ENCODE measurements at regions not wholly inside any gene's neighbourhood (a gene's known extent, or its start where the extent isn't known, plus 50 kb on each side); places are given as distances from the start of the nearest gene placed in this dataset.
"Not testable (repeated sequence)": the region's sequence is repeated elsewhere in the genome, so short reads cannot be mapped to it uniquely, and the experiment has no call there.

DNA sequence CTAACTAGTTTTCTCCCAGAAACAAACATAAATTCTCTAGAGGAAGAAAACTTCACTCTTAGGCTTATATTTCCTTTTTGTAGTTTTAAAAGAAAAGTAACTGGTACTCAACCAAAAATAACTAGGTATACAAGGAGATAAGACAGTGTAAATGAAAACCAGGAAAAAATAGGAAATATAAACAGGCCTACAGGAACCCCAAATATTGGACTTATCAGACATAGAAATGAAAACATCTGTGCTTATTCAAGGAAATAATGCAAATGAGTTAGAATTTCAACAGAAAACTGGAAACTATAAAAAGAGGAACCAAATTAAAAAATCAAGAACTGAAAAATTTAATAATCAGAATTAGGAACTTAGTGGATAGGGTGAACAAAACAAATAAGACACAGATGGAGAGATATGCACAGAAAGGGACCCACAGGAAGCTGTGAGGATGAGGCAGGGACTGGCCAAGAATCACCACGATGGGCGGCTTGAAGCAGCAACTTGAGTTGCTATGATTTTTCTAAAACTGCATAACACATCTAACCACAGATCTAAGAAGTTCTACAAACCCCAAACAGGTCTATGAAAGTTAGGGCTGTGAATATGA is 67.5 kb upstream of the ACTRT2 start:
- DNase-seq: no peak

DNA sequence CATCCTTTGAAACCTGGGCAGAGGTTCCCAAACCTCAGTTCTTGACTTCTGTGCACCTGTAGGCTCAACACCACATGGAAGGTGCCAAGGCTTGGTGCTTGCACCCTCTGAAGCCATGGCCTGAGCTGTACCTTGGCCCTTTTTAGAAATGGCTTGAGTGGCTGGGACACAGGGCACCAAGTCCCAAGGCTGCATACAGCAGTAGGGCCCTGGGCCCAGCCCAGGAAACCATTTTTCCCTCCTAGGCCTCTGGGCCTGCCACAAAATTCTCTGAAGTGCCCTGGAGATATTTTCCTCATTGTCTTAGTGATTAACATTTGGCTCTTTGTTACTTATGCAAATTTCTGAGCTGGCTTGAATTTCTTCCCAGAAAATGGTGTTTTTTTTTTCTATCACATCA is 65.6 kb upstream of the ACTRT2 start:
- no peak for DNase-seq

DNA sequence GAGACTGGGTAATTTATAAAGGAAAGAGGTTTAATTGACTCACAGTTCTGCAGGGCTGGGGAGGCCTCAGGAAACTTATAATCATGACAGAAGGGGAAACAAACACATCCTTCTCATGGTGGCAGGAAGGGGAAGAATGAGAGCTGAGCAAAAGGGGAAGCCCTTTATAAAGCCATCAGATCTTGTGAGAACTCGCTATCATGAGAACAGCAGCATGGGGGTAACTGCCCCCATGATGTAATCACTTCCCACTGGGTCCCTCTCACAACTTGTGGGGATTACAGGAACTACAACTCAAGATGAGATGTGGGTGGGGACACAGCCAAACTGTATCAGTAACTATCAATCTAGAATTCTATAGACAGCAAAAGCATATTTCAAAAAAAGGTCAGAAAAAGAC is 64.7 kb upstream of the ACTRT2 start:
- no peak for DNase-seq

DNA sequence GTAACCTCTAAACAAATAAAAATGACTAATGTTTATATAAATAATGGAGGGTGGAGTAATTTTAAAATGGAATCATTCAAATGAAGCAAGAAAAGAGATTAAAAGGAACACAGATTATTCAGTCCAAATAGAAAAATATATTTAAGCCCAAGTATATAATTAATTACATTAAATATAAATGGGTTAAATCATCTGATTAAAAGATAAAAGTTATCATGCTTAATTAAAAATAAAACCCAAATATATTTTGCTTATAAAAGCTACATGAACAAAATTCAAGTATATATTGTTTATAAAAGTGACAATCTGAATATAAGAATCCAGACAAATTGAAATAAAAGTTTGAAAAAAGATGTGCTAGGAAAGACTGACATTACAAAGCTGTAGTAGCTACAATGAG is 63.9 kb upstream of the ACTRT2 start:
- DNase-seq: no peak

DNA sequence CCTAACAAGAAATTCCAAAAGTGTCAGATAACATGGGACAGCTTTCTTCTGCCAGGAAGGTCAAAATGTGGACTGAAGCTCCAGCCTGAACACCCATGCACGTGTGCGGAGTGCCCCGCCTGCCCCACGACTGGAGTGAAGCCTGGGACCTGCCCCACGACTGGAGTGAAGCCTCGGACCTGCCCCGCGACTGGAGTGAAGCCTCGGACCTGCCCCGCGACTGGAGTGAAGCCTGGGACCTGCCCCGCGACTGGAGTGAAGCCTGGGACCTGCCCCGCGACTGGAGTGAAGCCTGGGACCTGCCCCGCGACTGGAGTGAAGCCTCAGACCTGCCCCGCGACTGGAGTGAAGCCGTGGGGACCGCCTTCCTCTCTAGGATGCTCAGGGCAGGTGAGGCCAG is 61.4 kb upstream of the ACTRT2 start:
- DNase-seq: not testable (repeated sequence)

DNA sequence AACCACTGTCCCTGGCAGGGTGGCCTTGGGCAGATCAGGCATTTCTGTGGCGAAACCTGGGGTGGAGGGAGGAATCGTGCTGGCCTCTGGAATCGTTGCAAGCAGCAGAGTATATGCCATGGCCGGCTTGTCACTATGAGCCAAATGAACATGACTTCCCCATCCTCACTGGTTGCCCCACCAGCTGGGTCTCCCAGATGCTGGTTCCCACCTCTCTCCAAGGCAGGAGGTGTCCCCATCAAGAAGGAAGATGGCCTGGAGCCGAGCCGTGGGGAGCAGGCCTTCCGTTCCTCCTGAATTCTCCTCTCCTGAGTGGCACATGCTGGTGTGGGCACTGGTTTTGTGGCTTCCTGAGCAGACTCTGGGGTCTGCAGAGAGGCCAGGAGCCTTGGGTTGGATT is 60.2 kb upstream of the ACTRT2 start:
- DNase-seq: no peak

DNA sequence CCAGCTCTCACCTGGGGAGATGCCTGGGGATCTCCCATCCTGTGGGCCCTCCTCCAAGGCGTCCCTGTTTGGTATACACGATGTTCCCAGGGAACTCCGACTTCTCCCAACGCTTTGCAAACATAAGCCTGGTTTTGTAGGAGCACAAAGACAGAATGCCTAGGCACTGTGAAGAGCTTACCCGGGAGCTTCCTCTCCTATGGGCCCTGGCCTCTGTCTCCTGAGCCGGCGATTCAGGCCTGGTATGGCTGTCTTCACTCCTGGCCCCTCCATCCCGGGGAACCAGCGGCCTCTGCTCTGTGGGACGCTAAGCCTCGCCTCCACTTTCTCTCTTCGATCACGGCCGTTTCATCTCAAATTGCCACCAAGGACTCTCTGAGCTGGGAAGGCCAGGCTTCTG is 59.6 kb upstream of the ACTRT2 start:
- DNase-seq: no peak

DNA sequence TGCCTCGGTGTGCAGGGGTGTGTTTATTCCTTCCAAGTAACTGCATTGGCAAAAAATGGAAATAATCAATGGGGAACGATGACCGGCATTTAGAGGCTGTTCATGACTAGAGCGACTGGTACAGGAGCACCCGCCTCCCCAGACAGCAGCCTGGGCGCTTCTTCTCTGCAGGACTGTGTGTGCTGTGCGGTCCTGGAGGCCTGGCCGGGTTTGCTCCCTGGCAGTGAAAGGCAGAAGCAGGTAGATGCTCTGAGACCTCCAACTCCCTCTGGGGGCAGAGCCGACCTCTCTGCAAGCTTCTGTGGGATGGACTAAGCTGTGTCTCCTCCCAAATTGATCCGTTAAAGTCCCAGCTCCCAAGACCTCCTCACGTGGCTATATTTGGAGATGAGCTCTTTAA is 59.2 kb upstream of the ACTRT2 start:
- no peak for DNase-seq

DNA sequence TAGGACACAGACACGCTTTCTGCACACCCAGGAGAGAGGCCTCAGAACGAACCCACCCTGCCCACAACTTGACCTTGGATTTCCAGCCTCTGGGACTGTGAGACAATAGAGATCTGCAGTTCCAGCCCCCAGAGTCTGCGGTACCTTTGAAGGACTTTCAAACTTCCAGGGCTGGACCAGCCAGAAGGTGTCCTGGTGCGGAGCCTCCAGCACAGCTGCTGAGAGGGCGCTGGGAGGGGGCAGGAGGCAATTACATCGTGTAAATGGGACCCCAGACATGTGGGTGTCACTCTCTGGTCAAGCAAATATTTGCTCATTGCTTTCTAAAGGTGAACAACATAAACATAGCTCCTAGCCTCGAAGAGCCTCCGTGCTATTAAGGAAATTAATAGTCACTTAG is 58.7 kb upstream of the ACTRT2 start:
- no peak for DNase-seq

DNA sequence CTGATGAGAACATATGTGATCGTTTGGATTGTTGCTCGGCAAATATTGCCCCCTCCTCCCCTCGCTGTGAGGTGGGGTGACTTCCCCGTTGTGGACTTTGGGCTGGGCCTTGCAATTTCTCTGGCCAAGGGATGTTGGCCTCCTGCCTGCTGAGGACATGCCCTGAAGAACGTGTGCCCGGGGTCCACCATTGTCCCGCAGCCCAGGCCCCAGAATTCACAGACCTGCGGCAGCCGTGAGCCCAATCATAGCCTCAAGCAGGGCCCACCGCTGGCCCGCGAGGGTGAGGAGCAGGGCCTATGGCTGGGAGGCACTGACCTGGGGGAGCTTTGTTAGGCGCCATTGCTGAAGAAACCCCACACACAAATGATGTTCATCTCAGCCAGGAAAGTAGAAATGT is 58.3 kb upstream of the ACTRT2 start:
- DNase-seq: no peak

DNA sequence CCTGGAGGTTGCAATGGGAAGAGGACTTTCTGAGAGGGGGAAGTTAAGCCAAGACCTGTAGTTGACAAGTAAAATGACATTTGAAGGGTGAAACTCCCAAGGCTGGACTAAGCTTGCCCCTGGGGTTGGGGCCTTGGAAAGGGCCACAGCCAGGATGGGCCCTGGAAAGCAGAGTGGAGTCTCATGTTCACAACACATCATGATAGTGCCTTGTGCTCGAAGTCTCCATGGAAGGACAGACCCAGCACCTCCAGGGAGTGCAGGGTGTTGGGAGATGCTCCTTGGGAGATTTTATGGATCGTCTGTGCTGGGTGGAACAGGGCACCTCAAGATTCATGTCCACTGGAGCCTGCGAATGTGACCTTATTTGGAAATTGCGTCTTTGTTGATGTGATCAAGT is 55.6 kb upstream of the ACTRT2 start:
- no peak for DNase-seq

DNA sequence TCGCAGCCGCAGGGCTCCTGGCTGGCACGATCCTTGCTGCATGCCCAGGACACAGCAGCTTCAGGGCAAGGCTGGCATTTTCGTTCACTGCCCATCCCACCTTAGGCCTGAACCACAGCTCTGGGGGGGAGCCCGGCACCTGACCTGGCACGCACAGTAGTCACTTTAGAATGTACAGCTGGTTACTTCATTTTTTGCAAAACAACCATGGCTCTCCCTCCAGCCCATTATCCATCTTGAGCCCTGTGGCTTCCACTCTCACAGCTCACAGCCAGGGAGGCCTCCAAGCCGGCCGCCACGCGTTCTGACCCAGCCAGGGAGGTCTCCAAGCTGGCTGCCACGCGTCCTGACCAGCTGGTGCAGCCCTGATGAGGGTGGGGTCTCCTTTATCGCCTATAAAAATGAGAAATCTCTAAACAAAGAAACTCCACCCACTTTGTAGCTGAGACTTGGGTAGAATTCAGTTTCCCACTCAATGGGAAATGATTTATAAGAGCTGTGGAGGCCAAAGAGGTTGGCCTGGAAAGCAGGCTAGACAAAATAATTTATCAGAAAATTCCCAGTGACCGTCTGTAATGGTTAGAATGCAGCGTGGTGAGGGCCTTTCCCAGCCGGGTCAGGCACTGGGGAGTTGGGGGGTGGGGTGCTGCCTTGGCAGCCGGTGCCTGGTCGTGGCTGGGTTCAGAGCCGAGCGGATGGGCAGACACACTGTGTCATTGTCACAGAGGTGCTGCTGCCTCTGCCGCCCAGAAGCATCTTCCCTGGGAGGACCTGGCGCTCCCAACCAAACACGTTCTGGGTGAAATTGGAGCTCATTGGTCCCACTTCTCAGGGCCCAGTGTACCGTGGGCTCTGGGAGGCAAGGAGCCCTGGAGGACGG is 54.6 kb upstream of the ACTRT2 start:
- DNase-seq: no peak

DNA sequence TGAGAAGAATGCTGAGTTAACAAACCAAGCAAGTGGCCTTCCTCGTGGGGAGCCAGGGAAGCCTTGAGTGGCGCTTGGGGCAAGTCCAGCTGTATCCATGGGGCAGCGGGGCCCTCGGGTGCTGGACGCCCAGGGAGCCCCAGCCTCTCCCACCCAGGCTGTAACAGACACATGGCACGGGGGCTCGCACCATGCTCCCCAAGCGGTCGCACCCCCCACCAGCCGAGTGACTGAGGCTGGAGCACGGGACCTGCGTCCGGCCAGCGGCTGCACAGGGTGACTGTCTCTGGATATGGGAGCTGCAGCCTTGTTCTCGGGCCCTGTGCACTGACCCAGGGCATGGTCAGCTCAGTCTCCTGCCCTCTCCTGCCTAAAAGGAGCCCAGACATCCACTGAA is 53.9 kb upstream of the ACTRT2 start:
- DNase-seq: no peak

DNA sequence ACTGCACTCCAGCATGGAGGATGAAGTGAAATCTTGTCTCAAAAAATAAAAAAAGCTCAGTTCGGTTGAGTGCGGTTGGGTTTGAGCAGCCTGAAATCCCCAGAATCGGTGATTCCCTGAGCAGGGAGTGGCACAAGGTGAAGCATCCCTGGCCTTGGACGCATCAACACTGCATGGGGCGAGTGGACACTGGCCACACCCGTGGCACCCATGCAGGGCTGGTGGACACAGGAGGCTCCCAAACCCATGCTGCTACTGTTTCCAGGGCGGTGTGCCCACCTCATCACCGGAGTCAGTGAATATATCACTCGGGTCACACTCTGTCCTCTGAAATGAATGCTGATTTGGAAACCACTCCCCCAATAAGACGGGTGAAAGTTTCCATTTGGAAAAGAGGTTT is 53.4 kb upstream of the ACTRT2 start:
- DNase-seq: no peak

DNA sequence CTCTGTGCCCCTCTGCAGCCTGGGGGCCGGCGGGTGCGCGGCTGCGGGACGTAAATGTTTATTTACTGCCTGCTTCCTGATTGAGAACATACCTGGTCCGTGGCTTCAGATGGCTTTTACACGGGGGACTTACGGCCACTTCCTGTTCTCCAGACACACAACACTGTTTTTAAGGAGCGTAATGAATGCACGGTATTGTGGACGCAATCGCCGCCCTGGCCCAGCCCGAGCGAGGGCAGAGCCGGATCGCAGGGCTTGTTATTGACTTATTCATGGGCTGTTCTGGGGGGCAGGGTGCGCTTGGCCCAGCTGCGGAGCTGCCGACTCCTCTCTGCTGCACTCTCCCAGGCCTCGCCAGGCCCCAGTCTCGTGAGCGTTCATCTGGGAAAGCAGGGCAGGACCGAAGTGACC is 52.8 kb upstream of the ACTRT2 start:
- DNase-seq: no peak

DNA sequence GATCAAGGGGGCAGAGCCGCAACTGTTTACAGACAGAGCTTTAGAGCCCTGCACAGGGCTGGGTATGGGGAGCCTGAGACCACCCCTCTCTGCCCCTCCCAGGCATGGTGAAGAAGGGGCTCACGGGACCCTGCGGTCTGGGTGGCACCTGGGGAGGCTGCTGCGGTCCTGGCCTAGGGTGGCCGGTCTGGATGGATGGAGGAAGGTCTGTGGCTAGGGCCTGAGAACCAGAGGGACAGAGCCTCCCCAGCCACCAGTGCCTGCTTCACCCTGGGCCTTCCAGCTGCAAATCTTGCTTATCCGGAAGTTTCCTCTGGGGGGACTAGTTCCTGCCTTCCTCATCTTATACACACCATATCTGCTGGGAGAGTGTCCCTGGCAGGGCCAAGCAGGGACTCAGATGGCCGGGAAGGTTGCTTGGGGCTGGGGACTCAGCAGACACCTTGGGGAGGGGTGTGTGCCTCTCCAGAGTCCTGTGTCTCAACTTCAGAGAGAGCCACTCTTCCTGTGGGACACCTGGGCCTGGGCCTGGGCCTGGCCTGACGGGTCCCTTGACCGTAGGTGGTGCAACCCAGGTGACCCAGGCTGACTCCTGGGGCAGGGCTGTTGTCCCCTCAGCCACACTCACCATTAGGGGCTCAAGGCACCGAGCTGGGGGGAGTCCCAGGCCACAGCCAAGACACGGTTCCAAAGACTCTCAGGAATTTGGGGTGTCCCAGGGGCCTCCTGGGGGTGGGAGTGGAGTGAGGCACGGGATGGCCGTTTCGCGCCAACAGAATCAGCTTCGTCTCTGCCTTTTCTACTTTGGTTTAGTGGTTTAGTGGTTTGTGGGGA is 52.0 kb upstream of the ACTRT2 start:
- DNase-seq: no peak

DNA sequence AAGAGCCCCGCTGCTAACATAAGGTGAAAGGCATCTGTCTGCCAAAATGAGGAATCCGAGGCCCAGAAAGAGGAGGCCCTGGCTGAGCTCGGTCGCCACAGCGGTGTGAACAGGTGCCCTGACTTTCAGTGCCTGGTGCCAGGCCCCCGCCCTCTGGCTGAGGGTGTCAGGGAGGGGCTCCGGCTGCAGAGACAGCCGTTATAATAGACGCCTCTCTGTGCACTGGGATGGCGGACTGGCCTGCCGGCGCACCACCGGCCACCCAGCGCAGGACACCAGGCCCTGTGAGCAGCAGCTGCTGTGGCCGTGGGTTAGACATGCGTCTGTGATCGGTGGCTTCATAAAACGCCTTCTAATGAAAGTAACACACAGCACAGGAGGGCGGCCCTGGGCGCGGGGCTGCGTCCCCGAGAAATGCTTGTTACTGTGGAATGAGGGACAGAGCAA is 51.4 kb upstream of the ACTRT2 start:
- no peak for DNase-seq

DNA sequence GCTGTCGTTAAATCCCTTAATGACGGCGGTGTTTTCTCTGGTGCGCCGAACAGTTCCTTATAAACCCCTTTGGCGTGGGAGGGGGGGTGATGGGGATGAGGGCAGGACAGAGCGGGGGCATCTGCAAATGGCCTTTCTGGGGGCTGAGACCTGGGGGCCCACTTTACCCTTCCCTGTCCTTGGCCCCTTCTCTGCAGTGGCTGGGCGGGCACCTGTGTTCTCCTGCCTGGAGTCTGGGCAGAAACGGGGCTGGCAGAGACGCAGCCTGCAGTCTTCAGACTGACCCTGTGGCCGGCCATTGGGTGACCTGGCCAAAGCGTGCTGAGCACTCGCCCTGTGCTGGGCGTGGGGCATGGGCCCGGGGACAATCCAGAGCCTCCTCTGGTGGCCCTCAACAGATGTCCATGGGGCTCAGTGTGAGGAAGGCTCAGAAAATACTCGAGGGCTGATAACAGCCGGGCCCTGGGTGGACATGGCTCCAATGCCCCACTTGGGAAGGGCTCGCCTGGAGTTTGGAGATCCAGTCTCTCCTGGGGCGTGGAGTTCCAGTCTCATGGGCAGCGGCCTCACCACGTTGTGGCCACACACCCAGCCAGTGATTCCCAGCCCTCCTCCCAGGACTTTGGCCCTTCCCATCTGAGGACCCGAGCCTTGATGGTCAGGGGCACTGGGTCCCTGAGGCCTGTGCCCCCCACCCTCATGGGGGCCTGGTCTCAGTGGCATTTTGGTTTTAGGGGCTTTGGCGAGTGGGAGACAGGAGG is 50.8 kb upstream of the ACTRT2 start:
- DNase-seq: no peak

DNA sequence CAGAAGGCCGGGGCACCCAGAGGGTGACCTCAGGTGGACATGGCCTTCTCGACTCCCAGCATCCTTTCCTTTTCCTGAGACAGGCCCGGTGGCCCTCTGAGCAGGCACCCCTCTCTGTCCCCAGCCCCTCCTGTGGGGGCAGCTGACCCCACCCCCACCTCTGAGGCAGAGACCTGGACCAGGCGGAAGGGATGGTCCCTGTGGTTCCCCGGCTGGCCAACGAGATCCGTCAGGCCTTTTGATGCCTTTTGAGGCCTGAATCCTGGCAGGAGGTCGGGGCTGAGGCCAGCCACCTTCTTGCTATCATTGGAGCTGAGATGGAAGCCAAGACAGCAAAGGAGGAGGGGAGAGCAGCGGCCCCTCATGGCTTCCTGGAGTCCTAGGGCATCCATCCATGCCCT is 50.2 kb upstream of the ACTRT2 start:
- DNase-seq: no peak

Measured in NCI-H526 treated with DMSO at 0.1 percent for 48 hours (cell line).